GM18520 (cell line): ENCODE measurements at regions not wholly inside any gene's neighbourhood (a gene's known extent, or its start where the extent isn't known, plus 50 kb on each side); places are given as distances from the start of the nearest gene placed in this dataset.

ENCODE experiments used
- ATAC-seq: cut with Tn5 transposase; IDR thresholded peaks from one replicate; pipeline ENCODE4 v1.9.1; 2021; ENCODE audit not compliant: unreplicated experiment

DNA sequence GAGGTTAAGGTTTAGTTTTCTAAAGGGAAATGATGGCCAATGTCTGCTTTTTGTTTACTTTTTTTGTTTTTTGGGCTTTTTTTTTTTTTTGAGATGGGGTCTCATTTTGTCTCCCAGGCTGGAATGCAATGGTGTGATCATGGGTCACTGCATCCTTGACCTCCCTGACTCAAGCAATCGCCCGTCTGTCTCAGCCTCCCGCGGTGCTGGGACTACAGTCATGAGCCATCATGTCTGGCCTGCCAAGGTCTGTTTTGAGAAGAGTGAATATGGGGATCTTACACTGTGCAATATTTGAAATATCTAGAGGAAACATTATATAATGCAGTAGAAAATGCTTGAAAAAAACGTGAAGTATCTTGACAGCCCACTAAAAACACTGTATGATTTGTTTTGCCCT lies 162.5 kb downstream of the GASK1B start:
- no peak for ATAC-seq

DNA sequence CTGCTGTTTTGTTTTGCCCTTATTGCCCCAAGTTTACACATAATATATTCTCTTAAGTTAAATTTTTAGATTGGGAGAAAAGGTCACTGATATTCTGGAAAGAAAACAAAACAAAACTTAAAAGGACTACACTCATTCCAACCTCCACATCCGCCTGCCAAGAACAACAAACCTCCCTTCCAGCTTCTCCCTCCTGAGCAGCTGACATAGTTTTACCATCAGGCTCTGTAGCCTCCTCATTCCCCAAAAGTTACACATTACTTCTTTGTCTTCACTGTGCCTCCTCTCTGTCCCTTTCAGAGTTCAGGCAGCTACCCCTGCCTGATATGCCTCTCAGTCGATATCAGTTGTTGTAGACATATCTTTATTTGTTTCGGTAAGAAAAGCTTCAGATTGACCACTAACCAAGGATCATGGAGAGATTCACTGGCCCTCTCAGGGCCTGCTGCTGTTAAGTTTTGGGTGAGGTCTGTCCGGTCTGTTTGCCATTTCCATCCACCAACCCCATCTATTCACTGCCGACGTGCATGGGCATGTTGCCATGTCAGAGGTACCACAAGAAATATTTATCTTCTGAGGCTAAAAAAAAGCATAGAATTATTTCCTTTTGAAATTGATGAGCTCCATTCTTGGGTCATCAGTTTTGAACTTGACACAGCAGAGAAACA lies 164.1 kb downstream of the GASK1B start:
- ATAC-seq, result no peak

DNA sequence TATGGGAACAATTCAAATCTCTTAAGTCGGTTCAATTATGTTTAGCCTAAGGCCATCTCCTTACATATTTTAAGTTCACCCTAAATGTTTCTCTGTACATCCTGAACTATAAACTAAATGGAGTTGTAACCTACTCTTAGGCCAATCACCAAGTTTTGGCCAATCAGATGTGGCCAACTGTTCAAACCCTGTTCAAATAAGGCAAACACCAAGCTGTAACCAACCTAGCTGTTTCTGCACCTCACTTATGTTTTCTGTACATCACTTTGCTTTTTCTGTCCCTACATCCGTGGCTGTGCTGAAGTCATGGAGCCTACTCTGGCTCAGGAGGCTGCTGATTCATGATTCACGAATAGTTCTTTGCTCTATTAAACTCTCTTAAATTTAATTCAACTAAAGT lies 165.3 kb downstream of the GASK1B start:
- ATAC-seq, result no peak

DNA sequence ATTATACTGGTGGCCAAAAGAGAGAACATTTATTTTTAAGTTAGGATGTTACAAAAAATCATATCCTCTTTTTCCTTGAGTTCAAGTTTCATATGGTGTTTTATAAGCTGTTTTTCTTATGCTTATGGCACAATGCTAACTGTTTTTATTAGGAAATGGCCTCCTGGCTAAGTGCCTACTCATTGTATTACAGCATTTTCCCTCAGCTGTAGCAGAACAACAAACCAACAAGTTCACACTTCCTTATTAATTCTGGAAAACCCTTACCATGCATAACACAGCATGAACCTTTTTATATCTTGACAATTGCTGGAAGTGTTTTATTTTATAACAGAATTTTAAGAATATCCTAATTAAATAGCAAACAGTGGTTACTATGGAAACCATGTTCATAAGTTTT lies 165.8 kb downstream of the GASK1B start:
- ATAC-seq, result no peak

DNA sequence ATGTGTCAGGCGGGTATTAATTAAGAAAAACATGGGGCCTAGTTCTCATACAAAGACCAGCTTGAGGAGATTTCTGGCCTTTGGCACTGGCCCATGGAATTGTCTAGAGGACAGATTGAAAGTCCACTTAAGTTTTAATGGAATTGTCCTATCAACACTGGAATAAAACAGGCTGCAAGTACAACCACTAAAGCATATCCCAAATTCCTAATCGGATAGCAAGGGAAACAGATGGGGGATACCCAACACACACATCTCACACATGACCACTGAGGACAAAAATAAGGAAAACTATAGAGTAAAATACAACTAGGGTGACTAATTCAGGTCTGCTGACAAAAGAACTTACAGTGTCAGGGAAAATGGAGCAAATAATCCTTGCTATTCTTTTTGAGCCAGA lies 167.8 kb downstream of the GASK1B start:
- ATAC-seq, result no peak

DNA sequence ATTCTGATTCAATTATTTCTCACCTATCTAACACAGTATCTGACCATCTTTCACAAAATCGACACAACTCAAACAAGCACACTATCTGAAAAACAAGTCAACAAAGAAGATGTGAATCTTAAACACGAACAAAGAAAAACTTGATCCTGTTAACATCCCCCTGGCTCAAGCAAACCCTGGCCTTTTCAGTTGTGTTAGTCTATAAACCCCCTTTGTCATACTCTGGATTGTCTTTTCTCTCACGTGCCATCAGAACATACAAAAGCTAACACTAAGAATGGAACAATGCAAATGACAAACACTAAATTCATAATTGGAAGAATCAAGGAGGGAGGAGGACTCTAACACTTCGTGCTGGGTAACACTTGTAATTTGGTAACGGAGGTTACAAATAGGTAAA lies 168.7 kb downstream of the GASK1B start:
- ATAC-seq, result no peak

DNA sequence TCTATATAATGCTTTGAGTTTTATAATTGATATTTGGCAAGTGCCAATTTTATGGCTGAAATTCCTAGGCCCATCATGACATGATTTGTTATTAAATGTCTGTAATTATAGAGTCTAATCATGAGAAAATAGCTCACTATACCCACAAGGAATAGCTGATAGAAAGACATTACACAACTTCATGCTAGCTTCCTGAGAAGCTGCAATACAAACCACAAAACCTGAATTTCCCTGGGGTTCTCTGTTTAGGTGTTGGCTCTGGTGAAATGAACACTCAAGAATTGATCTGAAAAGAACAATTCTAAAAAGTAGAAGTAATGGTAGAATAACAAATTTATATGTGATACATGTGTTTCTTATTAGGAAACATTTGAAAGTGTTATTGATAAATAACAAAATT lies 169.6 kb downstream of the GASK1B start:
- no peak for ATAC-seq

DNA sequence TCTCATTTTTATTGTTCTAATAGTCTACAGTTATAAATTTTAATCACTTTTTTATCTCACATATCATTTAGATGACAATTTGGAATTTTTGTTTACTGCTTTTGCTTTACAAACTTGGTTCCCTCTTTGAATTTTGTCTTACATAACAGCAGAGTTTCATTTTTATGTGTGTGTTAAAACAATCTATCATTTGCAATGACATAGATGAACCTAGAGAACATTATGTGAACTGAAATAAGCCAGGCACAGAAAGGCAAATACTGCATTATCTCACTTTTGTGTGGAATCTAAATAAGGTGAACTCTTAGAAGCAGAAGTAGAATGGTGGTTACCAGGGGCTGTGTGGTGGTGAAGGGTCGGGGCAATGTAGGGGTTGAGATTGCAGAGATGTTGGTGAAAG lies 170.7 kb downstream of the GASK1B start:
- no peak for ATAC-seq

DNA sequence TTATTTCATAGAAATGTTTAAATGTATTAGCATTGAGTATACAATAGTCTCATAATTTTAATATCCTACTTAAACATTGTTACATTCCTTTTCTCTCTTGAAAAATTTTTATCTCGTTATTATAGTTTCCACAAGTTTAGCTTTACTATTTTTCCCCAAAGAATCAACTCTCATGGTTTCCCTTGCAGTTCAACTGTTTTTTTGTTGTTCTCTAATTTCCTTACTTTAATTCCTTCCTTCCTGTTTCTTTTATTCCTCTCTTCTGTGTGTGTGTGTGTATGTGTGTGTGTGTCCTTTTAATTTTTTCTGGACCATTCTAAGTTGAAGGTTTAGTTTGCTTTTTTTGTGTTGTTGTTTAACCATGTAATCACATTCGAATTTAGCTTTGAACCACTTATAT lies 171.1 kb downstream of the GASK1B start:
- no peak for ATAC-seq

DNA sequence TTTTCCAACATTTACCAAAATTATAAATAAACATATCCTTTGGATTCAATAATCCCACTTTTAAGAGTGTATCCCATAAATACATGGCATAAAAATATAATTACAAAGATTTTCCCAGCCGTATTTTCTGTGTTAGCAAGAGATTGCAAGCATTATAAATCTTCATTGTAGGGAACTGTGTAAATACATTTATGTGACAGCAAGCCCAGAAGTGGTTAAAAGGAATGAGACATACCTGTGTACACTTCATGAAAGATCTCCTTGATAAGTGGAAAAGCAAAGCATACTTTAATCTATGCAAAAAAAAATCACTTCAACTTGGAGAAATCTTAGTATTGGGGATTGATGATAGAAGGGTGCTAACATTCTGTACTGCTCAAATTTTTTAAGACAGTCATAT lies 173.1 kb downstream of the GASK1B start:
- no peak for ATAC-seq

DNA sequence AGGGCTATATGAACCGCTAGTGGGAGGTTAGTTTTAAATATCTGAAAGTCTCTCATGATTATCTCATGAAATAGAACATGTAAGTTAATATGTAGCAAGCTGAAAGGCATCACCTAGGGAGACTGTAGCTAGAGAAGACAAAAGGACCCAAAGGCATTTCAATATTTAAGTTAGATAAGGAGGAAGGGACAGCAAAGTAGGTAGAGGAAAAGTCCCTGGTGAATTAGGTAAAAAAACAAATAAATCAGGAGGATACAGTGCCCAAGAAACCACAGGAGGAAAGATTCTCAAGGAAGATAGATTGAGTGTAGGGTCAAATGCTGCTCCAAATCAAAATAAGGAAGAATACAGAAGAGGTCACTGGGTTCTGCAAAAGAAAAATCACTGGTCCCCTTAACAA lies 175.5 kb downstream of the GASK1B start:
- ATAC-seq, result no peak

DNA sequence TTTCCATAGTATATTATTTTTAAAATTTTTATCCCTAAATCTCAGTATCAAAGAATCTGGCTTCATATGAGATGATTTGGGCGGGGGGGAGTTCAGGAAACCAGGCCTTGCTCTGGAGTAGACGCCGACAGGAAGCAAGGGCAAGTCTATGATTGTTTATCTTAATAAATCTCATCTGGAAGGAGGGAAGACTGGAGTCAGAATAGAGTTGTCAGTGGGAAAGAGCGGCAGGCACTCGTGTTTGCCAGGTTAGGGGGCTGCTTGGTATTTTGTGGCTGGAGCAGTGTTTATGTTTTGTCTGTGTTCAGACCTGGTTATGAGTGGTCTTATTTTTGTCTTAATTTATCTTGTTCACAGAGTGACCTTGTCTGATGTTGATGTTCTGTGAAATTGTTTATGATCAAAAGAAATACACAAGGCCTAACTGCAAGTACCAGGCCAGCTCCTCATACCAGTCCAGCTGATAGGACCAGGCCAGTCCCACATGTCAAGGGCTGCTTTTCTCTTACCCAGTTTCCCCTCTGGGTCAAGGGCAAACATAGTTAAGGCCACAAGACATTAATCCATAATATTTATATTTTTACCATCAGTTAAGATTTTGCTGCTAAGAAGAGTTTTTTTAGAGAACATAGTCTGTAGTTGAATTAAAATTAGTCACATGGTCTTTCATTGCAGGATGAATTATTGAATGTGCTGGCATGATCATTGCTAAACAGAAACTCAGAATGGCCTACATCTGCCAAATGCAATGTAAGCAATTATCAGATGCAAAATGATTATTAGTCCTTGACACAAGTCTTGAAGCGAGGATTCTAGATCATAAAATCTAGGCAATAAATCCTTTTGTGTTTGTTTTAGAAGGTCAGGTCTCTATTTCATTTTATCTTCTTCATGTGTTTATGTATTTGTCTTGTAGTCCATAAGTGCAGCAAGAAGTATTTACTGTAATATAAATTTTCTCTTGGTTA lies 176.5 kb downstream of the GASK1B start:
- no peak for ATAC-seq

DNA sequence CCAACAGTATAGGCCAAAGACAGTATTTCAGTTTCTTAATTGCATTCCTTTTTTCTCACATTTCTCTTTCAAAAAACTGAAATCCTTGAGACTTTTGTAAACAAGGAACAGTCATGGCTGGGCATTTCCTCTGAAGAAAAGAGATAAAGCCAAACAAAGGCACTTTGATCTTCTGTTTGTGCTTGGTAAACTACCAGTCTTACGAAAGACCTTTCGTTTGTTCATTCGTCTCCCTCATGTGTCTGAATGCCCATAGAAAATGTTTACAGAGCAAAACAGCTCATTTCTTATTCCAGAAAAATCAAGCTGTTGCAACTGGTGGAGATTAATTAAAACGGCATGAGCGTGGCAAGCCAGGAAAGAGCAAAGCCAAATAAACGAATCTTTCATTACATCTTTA lies 178.0 kb downstream of the GASK1B start:
- no peak for ATAC-seq

DNA sequence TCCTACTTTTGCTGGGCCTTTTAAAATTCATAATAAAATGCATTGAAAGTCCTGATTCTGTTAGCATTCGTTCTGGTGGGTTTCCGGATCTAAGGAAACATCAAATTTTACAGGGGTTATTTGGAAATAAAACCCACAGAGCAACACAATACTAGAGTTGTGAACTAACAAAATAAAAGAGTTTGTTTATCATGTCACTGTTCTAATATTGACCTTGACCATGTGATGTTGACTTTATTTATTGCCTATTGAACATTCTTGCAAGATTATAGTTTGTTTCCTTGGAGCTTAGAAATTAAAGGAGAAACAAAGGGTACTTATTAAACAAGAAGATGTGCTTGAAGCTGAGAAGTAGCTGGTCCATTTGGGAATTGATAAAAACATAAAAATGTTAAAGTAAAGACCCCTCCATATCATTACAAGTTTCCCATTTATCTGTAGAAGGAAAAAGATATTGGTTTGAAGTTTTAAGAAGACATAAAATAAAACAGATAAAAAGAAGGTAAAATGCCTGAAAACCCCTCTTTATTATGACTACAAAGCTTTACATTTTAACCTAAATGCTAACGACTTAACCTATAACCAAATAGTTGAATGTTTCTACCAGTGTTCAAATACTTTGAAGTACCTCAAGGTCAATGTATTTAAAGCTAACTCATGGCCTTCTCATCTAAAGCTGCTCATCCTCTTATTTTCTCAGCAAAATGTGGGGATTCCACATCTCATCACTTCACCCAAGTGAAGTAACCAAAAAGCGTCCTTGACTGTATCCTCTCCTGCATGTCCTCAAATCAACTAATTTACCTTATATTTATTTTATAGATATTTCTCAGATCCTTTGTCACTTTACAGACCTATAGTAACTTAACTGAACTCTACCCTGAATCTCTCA lies 179.6 kb downstream of the GASK1B start:
- ATAC-seq, result no peak

DNA sequence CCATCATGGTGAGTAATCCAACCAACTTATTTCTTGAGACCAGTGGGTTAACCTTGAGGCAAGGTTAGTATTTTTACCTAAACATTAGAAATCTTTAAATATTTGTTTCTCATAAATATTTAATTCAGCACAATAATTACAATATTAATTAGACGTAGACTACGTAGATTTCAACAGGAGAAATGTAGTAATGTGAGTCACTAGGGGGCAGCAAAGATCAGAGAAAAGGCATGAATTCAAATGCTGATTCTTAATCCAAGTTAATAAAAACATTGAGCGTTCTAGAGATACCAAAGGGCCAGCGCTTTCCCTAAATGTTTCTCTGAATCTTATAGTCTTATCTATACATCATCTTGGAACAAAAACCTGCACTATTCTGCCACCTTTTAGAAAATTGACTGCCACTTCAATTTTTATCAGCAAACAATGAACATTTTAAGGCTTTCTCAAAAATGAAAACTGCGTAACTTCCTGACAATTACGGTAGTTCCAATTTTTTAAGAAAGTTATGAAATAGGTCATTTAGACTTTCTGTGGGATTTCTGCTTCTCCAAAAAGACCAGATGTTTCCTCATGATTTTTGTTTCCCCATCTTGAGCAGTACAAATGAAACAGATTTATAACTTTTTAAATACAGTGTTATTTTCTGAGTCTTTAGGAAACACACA lies 180.7 kb downstream of the GASK1B start:
- no peak for ATAC-seq

DNA sequence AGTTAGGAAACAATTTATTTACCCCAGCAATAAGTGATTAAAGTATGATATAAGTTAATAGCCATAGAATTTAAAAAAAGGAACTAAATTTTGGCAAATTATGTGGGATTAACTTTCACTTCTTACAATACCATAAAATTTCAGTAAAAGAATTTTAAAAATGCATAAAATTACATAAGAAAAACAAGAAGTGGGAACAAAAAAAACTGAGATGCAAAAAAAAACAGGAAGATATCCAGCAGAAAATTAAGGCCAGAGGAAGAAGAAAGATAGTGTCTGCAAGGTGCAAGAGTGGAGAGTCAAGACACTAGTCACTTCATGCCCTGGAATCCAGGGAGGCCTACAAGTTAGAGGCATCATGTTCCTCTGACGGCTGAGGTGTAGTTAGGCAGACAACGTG lies 184.2 kb downstream of the GASK1B start:
- no peak for ATAC-seq

DNA sequence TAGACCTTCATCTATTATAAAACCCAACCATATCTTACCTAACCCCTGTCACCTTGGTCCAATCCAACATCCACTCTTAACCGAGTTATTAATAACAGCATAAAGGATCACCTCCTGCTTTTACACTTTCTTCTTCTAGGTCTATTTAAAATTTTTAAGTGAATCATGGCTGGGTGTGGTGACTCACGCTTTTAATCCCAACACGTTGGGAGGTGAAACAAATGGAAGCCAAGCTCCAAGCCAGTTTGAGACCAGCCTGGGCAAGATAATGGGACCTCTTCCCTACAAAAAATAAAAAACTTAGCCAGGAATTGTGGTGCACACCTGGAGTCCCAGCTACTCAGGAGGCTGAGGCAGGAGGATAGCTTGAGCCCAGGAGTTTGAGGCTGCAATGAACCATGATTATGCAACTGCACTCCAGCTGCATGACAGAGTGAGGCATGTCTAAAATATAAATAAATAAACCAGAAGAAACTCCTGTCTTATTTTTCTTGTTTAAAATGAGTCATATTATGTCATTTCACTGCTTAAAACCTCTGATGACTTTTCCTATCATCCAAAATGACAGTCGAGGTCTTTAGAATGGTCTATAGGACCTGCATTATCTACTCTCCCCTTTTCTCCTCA lies 188.4 kb downstream of the GASK1B start:
- no peak for ATAC-seq

DNA sequence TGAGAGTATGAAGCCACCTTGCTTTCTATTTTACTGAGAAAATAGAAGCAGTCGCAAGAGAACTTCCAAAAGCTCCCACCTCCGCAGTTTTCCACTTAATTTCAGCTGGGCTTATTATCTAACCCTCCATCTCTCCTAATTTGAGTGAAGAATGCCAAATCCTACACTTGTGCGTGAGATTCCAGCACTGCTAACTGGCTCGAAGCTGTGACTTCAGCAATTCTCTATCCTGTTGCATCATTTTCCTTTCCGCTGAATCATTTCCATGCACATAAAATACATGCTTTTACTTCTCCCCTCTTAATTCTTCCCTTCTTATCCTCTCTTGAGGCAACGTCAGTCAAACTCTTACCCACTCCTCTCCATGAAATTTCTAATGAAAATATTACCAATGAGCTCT lies 189.5 kb downstream of the GASK1B start:
- no peak for ATAC-seq

DNA sequence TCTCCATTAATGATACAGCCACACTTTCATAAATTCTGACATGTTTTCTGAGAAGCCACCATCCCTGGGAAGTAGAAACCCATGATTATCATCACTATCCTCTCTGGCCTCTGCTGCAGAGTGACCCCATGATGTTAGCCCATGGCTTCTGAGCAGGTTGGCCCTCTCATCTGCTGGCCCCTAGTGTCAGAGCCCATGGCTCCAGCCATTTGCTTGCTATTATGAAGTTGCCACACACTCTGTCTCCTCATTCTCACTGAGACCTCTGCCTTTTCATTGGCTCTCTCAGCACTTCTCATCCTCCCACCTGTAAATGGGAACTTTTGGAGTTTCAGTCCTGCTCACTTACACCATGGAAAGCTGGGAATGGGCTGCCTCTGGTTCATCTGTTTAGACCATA lies 192.7 kb downstream of the GASK1B start:
- no peak for ATAC-seq

DNA sequence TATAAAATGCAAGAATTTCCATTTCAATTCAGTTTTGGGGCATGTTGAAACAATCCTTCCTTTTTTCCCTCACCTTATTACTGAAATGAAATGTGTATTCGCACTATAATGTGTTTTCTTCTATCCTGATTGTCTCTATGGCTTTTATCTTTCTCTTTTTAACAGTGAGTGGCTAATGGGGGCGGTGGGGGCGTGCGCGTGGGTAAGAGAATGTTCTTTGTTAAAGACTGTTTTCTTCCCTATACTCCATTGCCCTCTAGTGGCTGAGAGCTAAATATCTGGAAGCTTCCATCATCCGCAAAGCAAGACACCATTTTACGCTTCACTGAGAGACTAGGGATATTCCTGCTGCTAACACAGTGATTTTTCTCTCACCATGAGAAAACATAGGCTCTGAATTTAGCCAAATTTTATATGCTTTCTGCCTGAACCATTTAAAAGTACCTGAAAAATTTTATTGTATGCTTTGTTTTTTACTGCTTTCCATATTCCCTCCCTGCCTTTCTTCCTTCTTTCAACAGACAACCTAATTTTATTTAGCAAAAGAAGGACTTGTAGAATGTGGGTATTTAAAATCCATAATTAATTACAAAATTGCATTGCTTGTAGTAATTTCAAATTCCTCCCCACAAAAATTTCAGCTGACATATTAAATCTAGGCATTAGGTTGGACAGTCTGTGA lies 194.0 kb downstream of the GASK1B start:
- ATAC-seq, result peak; percentile 89
